IPS-18a (cell line): ENCODE measurements at regions not wholly inside any gene's neighbourhood (a gene's known extent, or its start where the extent isn't known, plus 50 kb on each side); places are given as distances from the start of the nearest gene placed in this dataset.

Experiments used
- H3K27ac ChIP-seq: one replicate; pipeline ENCODE4 v1.5.1; 2013; ENCODE audit warnings: low read length
- H3K27me3 ChIP-seq: one replicate; pipeline ENCODE4 v1.6.1; 2013; ENCODE audit warnings: mild to moderate bottlenecking, low read length; ENCODE audit not compliant: control insufficient read depth, insufficient read depth
- H3K36me3 ChIP-seq: one replicate; pipeline ENCODE4 v1.6.1; 2013; ENCODE audit warnings: low read depth, low read length; ENCODE audit not compliant: control insufficient read depth
- H3K4me1 ChIP-seq: one replicate; pipeline ENCODE4 v1.6.1; 2013; ENCODE audit warnings: low read depth, low read length; ENCODE audit not compliant: control insufficient read depth
- H3K4me3 ChIP-seq: one replicate; pipeline ENCODE4 v1.5.1; 2013; ENCODE audit warnings: low read length
- H3K9ac ChIP-seq: one replicate; pipeline ENCODE4 v1.6.1; 2013; ENCODE audit warnings: mild to moderate bottlenecking, low read length, moderate library complexity
- H3K9me3 ChIP-seq: one replicate; pipeline ENCODE4 v1.6.1; 2013; ENCODE audit warnings: low read depth, low read length; ENCODE audit not compliant: control insufficient read depth

DNA sequence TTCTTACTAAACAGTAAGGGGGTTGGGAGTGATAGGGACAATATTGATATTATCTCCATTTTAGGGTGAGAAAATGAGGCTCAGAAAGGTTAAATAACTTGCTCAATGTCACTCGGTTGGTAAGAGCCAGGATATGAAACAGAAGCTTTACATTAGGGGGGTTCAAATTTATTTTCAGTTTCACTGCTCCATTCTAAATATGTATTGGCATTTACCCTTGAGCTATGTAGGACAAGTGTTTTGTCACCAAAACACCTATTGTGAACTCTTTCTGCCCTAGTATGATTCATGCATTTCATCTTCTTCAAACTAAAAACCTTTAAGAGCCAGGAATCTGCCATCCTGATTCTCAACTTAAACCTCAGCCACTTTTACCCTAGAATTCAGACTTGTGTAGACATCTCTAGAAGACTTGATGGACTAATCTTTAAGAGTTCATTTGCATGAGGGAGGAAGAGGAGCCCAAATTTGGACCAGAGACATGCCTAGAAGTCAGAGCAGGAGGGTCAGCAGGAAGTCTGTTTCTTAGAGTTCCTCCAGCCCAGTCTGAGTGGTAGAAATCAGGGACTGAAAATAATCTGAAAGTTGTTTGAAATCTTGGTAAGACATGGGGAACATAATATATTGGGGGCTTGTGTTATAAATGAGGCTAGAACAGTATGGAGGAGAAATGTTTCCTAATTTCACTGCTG, 129.4 kb upstream of the ATP5MC3 start:
- H3K27ac ChIP-seq = no peak overlapping the region
- no peak overlapping the region for H3K4me3 ChIP-seq
- H3K4me1 ChIP-seq = peaks cover 14% of the 10 kb centered on the region
- H3K27me3 ChIP-seq = no peaks in the 10 kb centered on the region
- no peaks in the 10 kb centered on the region for H3K36me3 ChIP-seq
- H3K9me3 ChIP-seq = no peaks in the 10 kb centered on the region
- no peak overlapping the region for H3K9ac ChIP-seq

DNA sequence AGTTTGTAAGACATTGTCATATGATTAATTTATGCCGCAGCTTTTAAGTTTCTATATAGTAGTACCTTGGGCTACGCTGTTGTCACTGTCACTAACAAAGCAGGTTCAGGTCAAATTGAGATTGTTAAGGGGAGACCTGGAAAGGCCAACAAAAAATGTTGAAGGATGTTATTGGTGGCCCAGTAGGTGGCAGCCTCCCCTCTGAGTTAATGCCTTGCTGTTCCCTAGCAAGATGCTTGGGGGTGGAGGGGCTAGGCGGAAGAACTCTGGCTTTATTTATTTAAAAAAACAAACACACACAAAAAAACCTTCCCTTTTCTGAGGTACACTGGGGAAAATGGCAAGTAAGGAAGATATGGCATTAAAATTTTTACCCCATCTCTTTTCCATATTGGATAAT, 128.3 kb upstream of the ATP5MC3 start:
- Histone ChIP-seq H3K27me3 (no peaks in the 10 kb centered on the region), H3K4me3 (no peak overlapping the region), H3K4me1 (peaks cover 14% of the 10 kb centered on the region), H3K27ac (no peak overlapping the region), H3K9ac (no peak overlapping the region), H3K9me3 (no peaks in the 10 kb centered on the region), H3K36me3 (no peaks in the 10 kb centered on the region)

DNA sequence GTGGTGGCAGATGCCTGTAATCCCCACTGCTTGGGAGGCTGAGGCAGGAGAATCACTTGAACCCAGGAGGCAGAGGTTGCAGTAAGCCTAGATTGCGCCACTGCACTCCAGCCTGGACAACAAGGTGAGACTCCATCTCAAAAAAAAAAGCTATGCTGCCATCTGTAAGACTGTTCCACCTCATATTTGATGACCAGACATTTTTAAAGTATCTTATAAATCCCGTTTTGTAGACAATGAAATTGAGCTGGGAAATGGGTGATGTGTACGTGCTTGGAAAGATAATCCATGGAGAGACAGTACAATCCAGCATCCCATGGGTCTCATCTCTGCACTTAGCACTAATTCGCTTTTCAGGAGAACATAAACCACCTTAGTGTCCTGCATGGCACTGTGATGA, 126.5 kb upstream of the ATP5MC3 start:
- Histone ChIP-seq H3K4me1 (peaks cover 14% of the 10 kb centered on the region), H3K36me3 (no peaks in the 10 kb centered on the region), H3K4me3 (no peak overlapping the region), H3K27me3 (no peaks in the 10 kb centered on the region), H3K9me3 (no peaks in the 10 kb centered on the region), H3K27ac (no peak overlapping the region), H3K9ac (no peak overlapping the region)

DNA sequence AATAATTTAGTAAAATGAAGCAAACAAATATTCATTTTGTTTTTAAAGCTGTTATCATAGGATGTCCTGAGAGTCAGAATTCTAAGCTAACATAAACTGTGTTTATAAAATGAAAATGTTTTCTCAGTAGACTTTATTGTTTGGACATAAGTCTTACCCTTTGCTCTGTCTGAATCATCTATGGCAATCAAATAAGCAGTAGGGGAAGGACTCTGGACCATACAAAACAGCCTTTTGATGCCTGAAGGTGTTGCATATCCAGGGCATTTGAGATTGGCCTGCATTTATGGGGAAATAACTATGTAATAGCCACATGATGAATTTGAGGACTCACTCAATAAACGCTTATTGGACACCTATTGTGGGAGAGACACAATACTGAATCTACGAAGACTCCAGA, 123.0 kb upstream of the ATP5MC3 start:
- Histone ChIP-seq H3K4me3 (no peak overlapping the region), H3K27ac (no peak overlapping the region), H3K9ac (no peak overlapping the region), H3K27me3 (no peaks in the 10 kb centered on the region), H3K4me1 (peaks cover 3% of the 10 kb centered on the region), H3K9me3 (no peaks in the 10 kb centered on the region), H3K36me3 (no peaks in the 10 kb centered on the region)

DNA sequence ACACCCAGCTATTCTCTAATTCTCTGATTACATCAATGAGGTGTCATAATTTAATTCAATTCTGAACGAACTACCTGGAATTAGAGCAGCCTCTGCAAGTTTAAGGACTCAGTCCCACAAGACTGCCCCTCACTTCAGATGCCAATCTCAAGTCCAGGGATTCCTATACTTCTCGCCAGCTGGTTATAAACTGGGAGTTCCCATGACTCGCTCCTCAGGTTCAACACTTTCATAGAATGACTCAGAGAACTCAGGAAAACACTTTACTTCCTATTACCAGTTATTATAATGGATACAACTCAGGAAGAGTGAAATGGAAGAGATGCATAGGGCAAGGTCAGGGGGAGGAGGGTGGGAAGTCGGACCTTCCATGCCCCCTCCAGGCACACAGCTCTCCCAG, 112.3 kb upstream of the ATP5MC3 start:
- H3K9me3 ChIP-seq = no peaks in the 10 kb centered on the region
- H3K9ac ChIP-seq = no peak overlapping the region
- no peak overlapping the region for H3K4me3 ChIP-seq
- H3K4me1 ChIP-seq = no peaks in the 10 kb centered on the region
- H3K27ac ChIP-seq = no peak overlapping the region
- H3K27me3 ChIP-seq = no peaks in the 10 kb centered on the region
- H3K36me3 ChIP-seq = no peaks in the 10 kb centered on the region

DNA sequence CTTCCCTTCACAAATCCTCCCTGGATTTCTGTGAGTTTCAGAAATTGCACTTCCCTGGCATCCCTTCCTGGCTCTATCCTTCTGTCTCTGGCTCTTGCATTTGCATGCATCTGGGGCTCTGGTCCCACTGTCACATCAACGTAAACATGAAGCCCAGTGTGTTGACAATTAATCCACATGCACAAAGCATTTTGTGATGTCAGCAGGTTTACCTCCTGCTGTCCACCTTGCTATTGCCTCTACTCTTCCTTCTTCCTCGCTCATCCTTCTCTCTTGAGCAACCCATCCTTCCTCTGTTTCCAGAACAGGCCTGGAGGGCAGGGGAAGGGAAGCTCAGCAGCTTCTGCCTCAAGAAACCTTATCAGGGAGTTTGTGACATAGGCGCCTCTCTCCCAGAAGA, 111.7 kb upstream of the ATP5MC3 start:
- H3K4me3 ChIP-seq = no peak overlapping the region
- H3K27me3 ChIP-seq = no peaks in the 10 kb centered on the region
- no peaks in the 10 kb centered on the region for H3K4me1 ChIP-seq
- no peak overlapping the region for H3K27ac ChIP-seq
- no peaks in the 10 kb centered on the region for H3K9me3 ChIP-seq
- no peak overlapping the region for H3K9ac ChIP-seq
- H3K36me3 ChIP-seq = no peaks in the 10 kb centered on the region

DNA sequence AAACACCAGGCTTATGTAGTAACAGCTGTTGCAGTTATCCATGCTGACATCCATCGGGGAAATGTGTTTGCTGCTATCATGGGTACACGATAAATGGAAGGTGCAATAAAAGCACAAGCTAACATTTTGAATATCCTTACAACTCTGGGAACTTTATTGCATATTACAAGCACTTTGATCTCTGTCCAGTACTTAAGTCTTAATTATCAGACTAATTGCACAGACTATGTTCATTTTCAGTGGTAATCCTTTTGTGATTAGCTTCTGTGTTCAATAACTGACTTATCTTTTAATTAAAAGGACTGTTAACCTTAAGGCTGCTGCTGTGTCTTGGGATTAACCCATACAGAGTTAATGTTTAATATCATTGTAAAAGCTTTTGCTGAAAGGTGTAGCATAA, 101.4 kb upstream of the ATP5MC3 start:
- Histone ChIP-seq H3K4me1 (no peaks in the 10 kb centered on the region), H3K27ac (no peak overlapping the region), H3K4me3 (no peak overlapping the region), H3K36me3 (no peaks in the 10 kb centered on the region), H3K9ac (no peak overlapping the region), H3K9me3 (no peaks in the 10 kb centered on the region), H3K27me3 (no peaks in the 10 kb centered on the region)

DNA sequence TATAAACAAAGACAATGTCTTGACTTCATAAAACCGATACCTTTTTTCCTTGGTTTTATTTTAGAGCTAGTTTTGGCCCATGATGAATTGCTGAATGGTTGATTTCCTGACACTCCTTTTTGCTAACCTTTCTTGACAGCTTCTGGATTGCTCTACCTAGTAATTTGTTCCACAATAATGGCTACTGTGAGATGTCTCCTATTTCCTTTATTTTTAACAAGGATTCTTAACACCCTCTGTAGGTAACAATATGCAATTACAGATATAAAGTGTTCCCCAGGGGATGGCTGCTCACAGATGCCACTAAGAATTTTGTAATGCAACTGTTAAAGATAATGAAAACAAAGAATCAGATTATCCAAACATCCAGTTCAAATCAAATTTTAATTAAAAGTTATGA, 100.8 kb upstream of the ATP5MC3 start:
- H3K4me1 ChIP-seq = no peaks in the 10 kb centered on the region
- no peaks in the 10 kb centered on the region for H3K9me3 ChIP-seq
- H3K27ac ChIP-seq = no peak overlapping the region
- H3K27me3 ChIP-seq = no peaks in the 10 kb centered on the region
- no peak overlapping the region for H3K4me3 ChIP-seq
- no peaks in the 10 kb centered on the region for H3K36me3 ChIP-seq
- H3K9ac ChIP-seq = no peak overlapping the region

DNA sequence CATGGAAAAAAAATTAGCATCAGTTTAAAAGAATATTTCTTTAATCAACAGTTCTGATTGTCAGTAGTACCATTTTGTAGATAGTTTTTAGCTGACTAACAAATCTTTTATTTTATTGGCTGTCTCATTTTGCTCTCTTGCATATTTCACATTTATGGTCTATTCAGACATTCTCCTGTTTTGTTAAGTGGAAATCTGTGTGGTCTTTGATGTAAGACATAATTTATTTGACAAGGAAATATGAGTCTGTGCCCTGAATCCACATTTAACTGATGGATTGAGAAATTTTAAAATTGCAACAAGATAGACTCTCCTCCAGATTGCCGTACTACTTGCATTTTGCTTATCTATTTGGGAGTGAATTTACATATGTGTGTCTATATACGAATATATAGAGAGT, 96.3 kb upstream of the ATP5MC3 start:
- Histone ChIP-seq H3K36me3 (no peaks in the 10 kb centered on the region), H3K27ac (no peak overlapping the region), H3K9me3 (no peaks in the 10 kb centered on the region), H3K27me3 (no peaks in the 10 kb centered on the region), H3K4me1 (no peaks in the 10 kb centered on the region), H3K4me3 (no peak overlapping the region), H3K9ac (no peak overlapping the region)

DNA sequence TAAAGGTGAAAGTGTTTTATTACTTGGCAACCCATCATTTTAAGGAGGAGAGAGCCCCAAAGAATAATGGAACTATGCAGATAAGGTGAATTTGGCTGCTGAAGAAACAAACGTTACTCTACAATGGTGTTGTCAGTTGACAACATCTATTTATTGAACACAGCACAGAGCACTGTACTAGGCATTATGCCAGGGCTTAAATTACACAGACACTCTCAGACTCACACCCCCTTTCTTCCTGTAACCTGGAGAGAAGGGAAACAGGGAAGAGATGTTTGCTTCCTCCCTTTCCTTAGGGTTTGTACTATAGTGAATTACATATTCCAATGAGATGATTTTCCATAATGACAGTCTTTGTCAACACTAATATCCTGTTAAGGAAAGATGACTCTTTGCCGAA, 94.0 kb upstream of the ATP5MC3 start:
- Histone ChIP-seq H3K9ac (no peak overlapping the region), H3K27ac (no peak overlapping the region)

DNA sequence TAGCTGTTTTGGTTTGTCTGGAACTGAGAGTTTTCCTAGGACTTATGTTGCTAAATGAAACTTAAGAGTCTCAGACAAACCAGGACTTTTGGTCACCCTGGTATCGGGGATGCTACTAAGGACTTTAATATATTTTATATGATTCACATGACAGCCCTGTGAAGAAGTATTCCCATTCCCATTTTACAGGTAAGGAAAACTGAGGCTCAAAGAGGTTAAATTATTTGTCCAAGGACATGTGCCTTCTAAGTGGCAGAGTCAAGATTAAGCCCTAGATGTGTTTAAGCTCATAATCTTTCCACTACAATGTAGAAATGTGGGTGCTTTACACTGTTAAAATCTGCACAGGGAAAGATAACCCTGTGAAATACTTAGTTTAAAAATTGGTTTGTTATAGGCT, 77.7 kb upstream of the ATP5MC3 start:
- no peaks in the 10 kb centered on the region for H3K4me1 ChIP-seq
- H3K4me3 ChIP-seq = no peak overlapping the region
- no peak overlapping the region for H3K27ac ChIP-seq
- H3K27me3 ChIP-seq = no peaks in the 10 kb centered on the region
- no peaks in the 10 kb centered on the region for H3K9me3 ChIP-seq
- H3K9ac ChIP-seq = no peak overlapping the region
- H3K36me3 ChIP-seq = no peaks in the 10 kb centered on the region

More for the DNA sequence above, 94.0 kb upstream of the ATP5MC3 start:
- no peaks in the 10 kb centered on the region for H3K4me1 ChIP-seq
- no peaks in the 10 kb centered on the region for H3K27me3 ChIP-seq
- H3K9me3 ChIP-seq = no peaks in the 10 kb centered on the region
- H3K36me3 ChIP-seq = no peaks in the 10 kb centered on the region
- no peak overlapping the region for H3K4me3 ChIP-seq

DNA sequence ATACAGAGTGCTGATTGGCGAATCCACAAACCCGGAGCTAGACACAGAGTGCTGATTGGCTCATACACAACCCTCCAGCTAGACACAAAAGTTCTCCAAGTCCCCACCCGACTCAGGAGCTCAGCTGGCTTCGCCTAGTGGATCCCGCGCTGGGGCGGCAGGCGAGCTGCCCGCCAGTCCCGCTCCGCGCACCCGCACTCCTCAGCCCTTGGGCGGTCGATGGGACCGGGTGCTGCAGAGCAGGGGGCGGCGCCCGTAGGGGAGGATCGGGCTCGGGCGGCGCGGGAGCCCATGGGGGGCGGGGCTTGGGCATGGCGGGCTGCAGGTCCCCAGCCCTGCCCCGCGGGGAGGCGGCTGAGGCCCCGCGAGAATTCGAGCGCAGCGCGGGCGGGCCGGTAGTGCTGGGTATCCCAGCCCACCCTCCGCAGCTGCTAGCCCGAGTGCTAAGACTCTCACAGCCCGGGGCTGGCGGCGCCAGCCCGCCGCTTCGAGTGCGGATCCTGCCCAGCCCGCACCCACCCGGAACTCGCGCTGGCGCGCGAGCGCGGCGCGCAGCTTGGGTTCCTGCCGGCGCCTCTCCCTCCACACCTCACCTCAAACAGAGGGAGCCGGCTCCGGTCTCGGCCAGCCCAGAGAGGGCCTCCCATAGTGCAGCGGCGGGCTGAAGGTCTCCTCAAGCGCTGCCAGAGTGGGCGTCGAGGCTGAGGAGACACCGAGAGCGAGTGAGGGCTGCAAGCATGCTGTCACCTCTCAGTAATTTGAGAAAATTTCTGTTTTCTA, 75.5 kb upstream of the ATP5MC3 start:
- Histone ChIP-seq H3K9me3 (no peaks in the 10 kb centered on the region), H3K4me3 (no peak overlapping the region), H3K27me3 (no peaks in the 10 kb centered on the region), H3K9ac (no peak overlapping the region), H3K4me1 (no peaks in the 10 kb centered on the region), H3K27ac (no peak overlapping the region), H3K36me3 (no peaks in the 10 kb centered on the region)
